Trophoblast cell (in vitro differentiated cells and primary cell): ENCODE measurements at regions not wholly inside any gene's neighbourhood (a gene's known extent, or its start where the extent isn't known, plus 50 kb on each side); places are given as distances from the start of the nearest gene placed in this dataset.

ENCODE experiments used
- DNase-seq, 2 donors: peaks; one replicate each; pipeline ENCODE4 v3.0.0-alpha.2; 2016
- H2AFZ ChIP-seq: 2 replicates; pipeline ENCODE4 v1.6.1; 2013; ENCODE audit warnings: low read length, moderate library complexity, mild to moderate bottlenecking; ENCODE audit not compliant: insufficient read depth, poor library complexity
- H2AK5ac ChIP-seq: 2 replicates; pipeline ENCODE4 v1.6.1; 2013; ENCODE audit warnings: mild to moderate bottlenecking, low read length
- H2BK120ac ChIP-seq: 2 replicates; pipeline ENCODE4 v1.6.1; 2013; ENCODE audit warnings: low read length, mild to moderate bottlenecking, moderate library complexity; ENCODE audit not compliant: insufficient read depth, poor library complexity
- H2BK12ac ChIP-seq: 2 replicates; pipeline ENCODE4 v1.6.1; 2013; ENCODE audit warnings: mild to moderate bottlenecking, low read length, moderate library complexity
- H2BK5ac ChIP-seq: 2 replicates; pipeline ENCODE4 v1.6.1; 2013; ENCODE audit warnings: low read length, low read depth, moderate library complexity, mild to moderate bottlenecking; ENCODE audit not compliant: poor library complexity
- H3K14ac ChIP-seq: 2 replicates; pipeline ENCODE4 v1.6.1; 2013; ENCODE audit warnings: mild to moderate bottlenecking, low read length
- H3K18ac ChIP-seq: 2 replicates; pipeline ENCODE4 v1.6.1; 2013; ENCODE audit warnings: mild to moderate bottlenecking, low read length
- H3K23ac ChIP-seq: 2 replicates; pipeline ENCODE4 v1.6.1; 2013; ENCODE audit warnings: low read length
- H3K27ac ChIP-seq: 2 replicates; pipeline ENCODE4 v1.5.1; 2013; ENCODE audit warnings: low read depth, mild to moderate bottlenecking, inconsistent platforms, low read length, moderate library complexity
- H3K27me3 ChIP-seq: 2 replicates; pipeline ENCODE4 v1.6.1; 2013; ENCODE audit warnings: inconsistent platforms, mild to moderate bottlenecking, low read length, moderate library complexity; ENCODE audit not compliant: insufficient read depth
- H3K36me3 ChIP-seq, 2 experiments: 1 replicate in 1 of 2; 2 replicates in 1 of 2; pipeline ENCODE4 v1.6.1; 2013; ENCODE audit warnings: low read length in 2 of 2, mild to moderate bottlenecking in 2 of 2, moderate library complexity in 1 of 2; ENCODE audit not compliant: insufficient read depth in 2 of 2, control insufficient read depth in 1 of 2
- H3K4ac ChIP-seq: 2 replicates; pipeline ENCODE4 v1.6.1; 2013; ENCODE audit warnings: low read depth, mild to moderate bottlenecking, low read length, moderate library complexity
- H3K4me1 ChIP-seq, 2 experiments: 1 replicate in 1 of 2; 2 replicates in 1 of 2; pipeline ENCODE4 v1.6.1; 2013; ENCODE audit warnings: low read length in 2 of 2, mild to moderate bottlenecking in 2 of 2, moderate library complexity in 1 of 2; ENCODE audit not compliant: insufficient read depth in 2 of 2, control insufficient read depth in 1 of 2
- H3K4me2 ChIP-seq: 2 replicates; pipeline ENCODE4 v1.6.1; 2013; ENCODE audit warnings: inconsistent platforms, mild to moderate bottlenecking, low read length, moderate library complexity
- H3K4me3 ChIP-seq: 2 replicates; pipeline ENCODE4 v1.5.1; 2013; ENCODE audit warnings: mild to moderate bottlenecking, low read depth, low read length, inconsistent platforms
- H3K79me1 ChIP-seq: one replicate; pipeline ENCODE4 v1.6.1; 2013; ENCODE audit warnings: low read length
- H3K79me2 ChIP-seq: 2 replicates; pipeline ENCODE4 v1.6.1; 2013; ENCODE audit warnings: low read length, mild to moderate bottlenecking; ENCODE audit not compliant: control insufficient read depth, insufficient read depth, poor library complexity
- H3K9ac ChIP-seq: 2 replicates; pipeline ENCODE4 v1.6.1; 2013; ENCODE audit warnings: mild to moderate bottlenecking, low read length
- H3K9me3 ChIP-seq: 2 replicates; pipeline ENCODE4 v1.6.1; 2013; ENCODE audit warnings: low read depth, mild to moderate bottlenecking, control low read depth, inconsistent platforms, low read length; ENCODE audit not compliant: insufficient read depth
- H4K12ac ChIP-seq: 2 replicates; pipeline ENCODE4 v1.6.1; 2013; ENCODE audit warnings: low read depth, mild to moderate bottlenecking, low read length, moderate library complexity
- H4K8ac ChIP-seq: 2 replicates; pipeline ENCODE4 v1.6.1; 2013; ENCODE audit warnings: low read depth, mild to moderate bottlenecking, low read length, moderate library complexity
- H4K91ac ChIP-seq: one replicate; pipeline ENCODE4 v1.6.1; 2013; ENCODE audit warnings: low read depth, mild to moderate bottlenecking, low read length, moderate library complexity
- WGBS: extraction: QIAGEN DNeasy Blood & Tissue Kit; methylation state at CpG from one replicate; pipeline ENCODE4 v1.1.7; 2013; ENCODE audit warnings: missing lambda C conversion rate; ENCODE audit not compliant: insufficient read length, insufficient coverage; ENCODE audit errors: extremely low coverage; 5-methylcytosine and 5-hydroxymethylcytosine counted together

- Histone ChIP-seq H3K4me2 (no peak overlapping the region), H3K18ac (no peak overlapping the region), H3K36me3 (no peaks in the 10 kb centered on the region), H3K9ac (no peak overlapping the region), H2AFZ (no peak overlapping the region), H2AK5ac (no peak overlapping the region), H4K8ac (no peak overlapping the region), H4K91ac (no peak overlapping the region), H3K14ac (no peak overlapping the region), H3K4me1 (peaks cover 4 to 6% of the 10 kb centered on the region in 2 experiments), H3K27ac (no peak overlapping the region), H2BK120ac (no peak overlapping the region), H3K9me3 (no peaks in the 10 kb centered on the region), H3K4me3 (no peak overlapping the region), H3K79me2 (no peaks in the 10 kb centered on the region), H3K23ac (no peak overlapping the region), H3K27me3 (no peaks in the 10 kb centered on the region), H2BK5ac (no peak overlapping the region), H2BK12ac (no peak overlapping the region), H3K79me1 (peaks cover 6% of the 10 kb centered on the region), H3K4ac (no peak overlapping the region), H4K12ac (no peak overlapping the region)
- WGBS = no CpG with 5 or more reads among the region's 2 CpGs
- no peak for DNase-seq
Observed at GRCh38 chr17:72333570-72333969, 212.8 kb downstream of the SOX9 start.

DNA sequence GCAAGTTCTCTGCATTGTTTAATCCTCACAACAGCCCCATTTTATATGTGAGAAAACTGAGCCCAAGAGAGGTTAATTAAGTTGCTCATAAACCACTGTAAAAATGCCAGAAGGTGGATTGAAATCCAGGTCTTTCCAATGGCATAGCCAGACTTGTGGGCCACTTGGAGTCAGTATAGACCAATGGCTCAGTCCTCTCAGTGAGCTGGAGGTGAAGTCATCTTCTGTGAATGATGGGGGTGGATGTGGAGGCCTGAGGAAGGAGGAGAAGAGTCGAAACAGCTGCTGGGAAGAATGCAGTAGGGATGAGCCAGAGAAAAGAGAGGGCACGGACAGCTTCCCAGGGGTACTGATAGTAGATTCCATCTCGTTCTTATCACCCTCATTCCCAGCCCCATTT is 213.4 kb downstream of the SOX9 start:
- Histone ChIP-seq H3K79me1 (peaks cover 10% of the 10 kb centered on the region), H2BK12ac (no peak overlapping the region), H4K8ac (no peak overlapping the region), H3K9ac (no peak overlapping the region), H2AK5ac (no peak overlapping the region), H3K27me3 (no peaks in the 10 kb centered on the region), H4K91ac (no peak overlapping the region), H4K12ac (no peak overlapping the region), H2AFZ (no peak overlapping the region), H3K4me3 (no peak overlapping the region), H3K14ac (no peak overlapping the region), H3K27ac (no peak overlapping the region), H3K4me1 (peaks cover 10 to 12% of the 10 kb centered on the region in 2 experiments), H3K4ac (no peak overlapping the region), H3K79me2 (no peaks in the 10 kb centered on the region), H3K18ac (no peak overlapping the region), H3K23ac (no peak overlapping the region), H3K4me2 (no peak overlapping the region), H2BK120ac (no peak overlapping the region), H3K36me3 (no peaks in the 10 kb centered on the region), H3K9me3 (no peaks in the 10 kb centered on the region), H2BK5ac (no peak overlapping the region)
- peak in 1 of 2 donors; percentile 11 for DNase-seq
- WGBS = no CpG with 5 or more reads among the region's 3 CpGs

- H3K14ac ChIP-seq = no peak overlapping the region
- no peaks in the 10 kb centered on the region for H3K79me2 ChIP-seq
- no peak overlapping the region for H3K4me2 ChIP-seq
- no peak overlapping the region for H3K4me3 ChIP-seq
- H3K9ac ChIP-seq = no peak overlapping the region
- H2BK5ac ChIP-seq = no peak overlapping the region
- no peak overlapping the region for H2BK120ac ChIP-seq
- no peak overlapping the region for H4K12ac ChIP-seq
- H4K8ac ChIP-seq = no peak overlapping the region
- no peaks in the 10 kb centered on the region for H3K36me3 ChIP-seq
- H3K23ac ChIP-seq = no peak overlapping the region
- no peaks in the 10 kb centered on the region for H3K9me3 ChIP-seq
- no peaks in the 10 kb centered on the region for H3K27me3 ChIP-seq
- DNase-seq = no peak
- peaks cover 15% of the 10 kb centered on the region for H3K79me1 ChIP-seq
- H3K27ac ChIP-seq = no peak overlapping the region
- peaks cover 12 to 17% of the 10 kb centered on the region in 2 experiments for H3K4me1 ChIP-seq
- no peak overlapping the region for H2AK5ac ChIP-seq
- no peak overlapping the region for H3K18ac ChIP-seq
- H3K4ac ChIP-seq = no peak overlapping the region
- H2AFZ ChIP-seq = no peak overlapping the region
- no peak overlapping the region for H2BK12ac ChIP-seq
- H4K91ac ChIP-seq = no peak overlapping the region
- WGBS = no CpG with 5 or more reads among the region's 11 CpGs
Observed at GRCh38 chr17:72336026-72336803, 215.4 kb downstream of the SOX9 start.

DNA sequence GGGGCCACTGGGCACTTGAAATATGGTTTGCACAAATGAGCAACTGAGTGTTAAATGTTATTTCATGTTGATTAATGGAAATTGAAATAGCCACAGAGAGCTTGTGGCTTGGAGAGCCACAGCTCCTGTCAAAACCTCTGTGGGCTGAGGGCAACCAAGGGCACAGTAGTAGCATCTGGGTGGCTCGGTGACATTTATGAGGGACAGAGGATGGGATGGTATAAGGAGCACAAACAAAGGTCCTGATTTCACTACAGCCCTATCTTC is 215.9 kb downstream of the SOX9 start:
- Histone ChIP-seq H3K27ac (no peak overlapping the region), H4K12ac (no peak overlapping the region), H2AFZ (no peak overlapping the region), H3K4ac (no peak overlapping the region), H3K14ac (no peak overlapping the region), H3K4me1 (peaks cover 12 to 17% of the 10 kb centered on the region in 2 experiments), H2BK12ac (no peak overlapping the region), H3K36me3 (no peaks in the 10 kb centered on the region), H2BK120ac (no peak overlapping the region), H3K27me3 (no peaks in the 10 kb centered on the region), H2BK5ac (no peak overlapping the region), H3K4me3 (no peak overlapping the region), H3K79me2 (no peaks in the 10 kb centered on the region), H3K9ac (no peak overlapping the region), H3K79me1 (peaks cover 15% of the 10 kb centered on the region), H3K23ac (no peak overlapping the region), H3K18ac (no peak overlapping the region), H4K91ac (no peak overlapping the region), H4K8ac (no peak overlapping the region), H3K9me3 (no peaks in the 10 kb centered on the region), H2AK5ac (no peak overlapping the region), H3K4me2 (no peak overlapping the region)
- WGBS = no CpG with 5 or more reads among the region's 1 CpG
- no peak for DNase-seq
